Posterior cingulate gyrus (tissue), 11 donors: ENCODE measurements at regions not wholly inside any gene's neighbourhood (a gene's known extent, or its start where the extent isn't known, plus 50 kb on each side); places are given as distances from the start of the nearest gene placed in this dataset.

ENCODE experiments used
- DNase-seq, 10 donors: peaks; one replicate each; pipeline versions ENCODE4 v3.0.0 to v3.0.0-alpha.2; 2020 to 2021; ENCODE audit warnings: mixed read lengths in 3 of 10
- intact Hi-C: fragments of 100-400 bp; cut with DNase I; formaldehyde crosslinking; loops from one replicate; pipeline ENCODE4 v1.15.1; 2023

- intact Hi-C loops: no loop called here
- no peak for DNase-seq
Observed at GRCh38 chr21:18191139-18191538, 53.5 kb upstream of the CHODL start.

DNA sequence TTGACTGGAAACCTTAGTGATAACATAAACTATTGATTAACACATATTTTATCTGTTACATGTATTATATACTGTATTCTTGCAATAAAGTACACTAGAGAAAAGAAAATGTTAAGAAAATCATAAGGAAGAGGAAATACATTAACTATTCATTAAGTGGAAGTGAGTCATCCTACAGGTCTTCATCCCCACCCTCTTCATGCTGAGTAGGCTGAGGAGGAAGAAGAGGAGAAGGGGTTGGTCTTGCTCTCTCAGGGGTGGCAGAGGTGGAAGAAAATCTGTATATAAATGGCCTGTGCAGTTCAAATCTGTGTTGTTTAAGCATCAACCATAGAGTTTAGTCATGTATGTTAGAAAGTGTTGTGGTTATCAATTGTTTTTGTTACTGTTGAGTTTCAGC lies 66.1 kb upstream of the CHODL start:
- DNase-seq: no peak
- intact Hi-C loops: no loop called here

- no peak for DNase-seq
- intact Hi-C loops: no loop called here
Observed at GRCh38 chr21:18174370-18174769, 70.3 kb upstream of the CHODL start.

- DNase-seq: no peak
- intact Hi-C loops: no loop called here
Observed at GRCh38 chr21:18170829-18171228, 73.8 kb upstream of the CHODL start.

DNA sequence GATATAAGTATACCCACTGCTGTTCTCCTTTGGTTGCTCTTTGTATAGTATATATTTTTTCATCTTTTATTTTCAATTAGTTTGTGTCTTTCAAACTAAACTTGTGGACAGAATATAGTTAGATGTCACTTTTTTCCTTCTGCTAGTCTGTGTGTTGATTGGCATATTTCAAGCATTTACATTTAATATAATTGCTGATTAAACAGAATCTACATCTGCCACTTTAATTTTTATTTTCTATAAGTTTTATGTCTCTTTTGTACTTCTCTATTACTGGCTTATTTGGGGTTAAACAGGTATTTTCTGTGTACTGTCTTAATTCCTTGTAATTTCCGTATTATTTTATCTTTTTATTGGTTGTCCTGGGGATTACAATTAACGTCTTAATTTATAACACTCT lies 74.4 kb upstream of the CHODL start:
- intact Hi-C loops: no loop called here
- DNase-seq: no peak

DNA sequence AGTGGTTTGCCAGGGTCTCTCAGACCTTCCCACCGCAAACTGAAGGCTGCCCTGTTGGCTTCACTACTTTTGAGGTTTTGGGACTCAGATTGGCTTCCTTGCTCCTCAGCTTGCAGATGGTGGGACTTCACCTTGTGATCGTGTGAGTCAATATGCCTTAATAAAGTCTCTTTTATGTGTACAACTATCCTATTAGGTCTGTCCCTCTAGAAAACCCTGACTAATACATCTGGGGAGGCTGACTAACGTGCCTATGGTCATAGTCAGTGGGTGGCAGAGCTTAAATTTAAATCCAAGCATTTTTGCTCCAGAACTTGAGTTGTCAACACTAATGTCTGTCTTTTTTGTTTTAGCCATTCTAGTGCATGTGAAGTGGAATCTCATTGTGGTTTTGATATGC lies 76.5 kb upstream of the CHODL start:
- intact Hi-C loops: no loop called here
- no peak for DNase-seq

DNA sequence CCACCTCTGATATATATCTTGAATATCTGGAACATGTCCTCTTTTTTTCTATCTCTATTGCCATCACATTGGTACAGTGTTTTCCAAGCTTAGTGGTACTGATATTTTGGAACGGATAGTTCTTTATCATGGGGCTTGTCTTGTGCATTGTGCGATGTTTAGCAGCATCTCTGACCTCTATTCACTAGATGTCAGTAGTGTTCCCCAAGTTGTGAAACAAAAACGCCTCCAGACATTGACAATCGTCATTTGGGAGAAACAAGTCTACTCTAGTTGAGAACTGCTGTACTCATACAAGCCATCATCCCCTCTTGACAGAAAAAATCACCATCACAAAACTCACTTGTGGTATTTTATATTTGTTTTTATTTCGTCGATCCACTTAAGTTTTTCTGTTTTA lies 79.7 kb upstream of the CHODL start:
- DNase-seq: no peak
- intact Hi-C loops: no loop called here

- DNase-seq: no peak
- intact Hi-C loops: no loop called here
Observed at GRCh38 chr21:18164483-18164882, 80.2 kb upstream of the CHODL start.

DNA sequence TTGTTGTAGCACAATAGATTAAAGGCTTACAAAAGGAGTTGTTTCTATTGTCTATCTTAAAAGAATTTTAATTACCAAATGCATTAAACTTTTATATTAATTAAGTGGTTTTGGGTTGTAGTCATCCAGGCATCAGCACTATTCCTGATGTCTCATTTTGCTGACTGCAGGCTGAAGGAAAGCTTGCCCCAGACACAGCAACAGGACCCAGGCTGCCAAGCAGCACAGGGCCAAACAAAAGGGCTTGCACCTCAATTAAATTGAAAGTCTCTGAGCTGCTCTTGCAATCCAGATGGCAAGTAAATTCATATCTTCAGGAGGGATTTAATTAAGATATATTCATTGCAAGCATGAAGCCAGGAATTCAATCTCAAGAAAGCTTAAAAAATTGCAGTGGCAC lies 80.7 kb upstream of the CHODL start:
- intact Hi-C loops: no loop called here
- no peak for DNase-seq

- no peak for DNase-seq
- intact Hi-C loops: no loop called here
Observed at GRCh38 chr21:18161841-18162240, 82.8 kb upstream of the CHODL start.

DNA sequence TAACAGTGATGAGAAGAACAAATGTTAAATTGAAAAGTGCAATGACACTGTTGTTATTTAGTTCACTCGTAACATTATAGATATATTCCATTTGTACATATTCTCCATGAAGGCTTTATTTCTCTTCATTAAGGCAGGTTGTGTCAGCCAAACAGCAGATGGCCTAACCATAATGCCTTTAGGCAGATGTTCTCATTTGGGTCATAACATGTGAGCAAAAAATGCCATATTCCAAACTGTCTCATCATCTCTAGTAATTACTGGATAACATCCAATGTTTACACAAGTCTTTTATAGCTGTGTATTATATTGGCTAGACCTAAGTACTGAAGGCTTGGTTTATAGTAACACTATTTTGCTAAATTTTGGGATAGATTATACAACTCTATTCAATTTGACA lies 87.2 kb upstream of the CHODL start:
- no peak for DNase-seq
- intact Hi-C loops: no loop called here

GRCh38 chr21:18155508-18156193 lies 89.0 kb upstream of the CHODL start:
- DNase-seq: no peak
- intact Hi-C loops: no loop called here

DNA sequence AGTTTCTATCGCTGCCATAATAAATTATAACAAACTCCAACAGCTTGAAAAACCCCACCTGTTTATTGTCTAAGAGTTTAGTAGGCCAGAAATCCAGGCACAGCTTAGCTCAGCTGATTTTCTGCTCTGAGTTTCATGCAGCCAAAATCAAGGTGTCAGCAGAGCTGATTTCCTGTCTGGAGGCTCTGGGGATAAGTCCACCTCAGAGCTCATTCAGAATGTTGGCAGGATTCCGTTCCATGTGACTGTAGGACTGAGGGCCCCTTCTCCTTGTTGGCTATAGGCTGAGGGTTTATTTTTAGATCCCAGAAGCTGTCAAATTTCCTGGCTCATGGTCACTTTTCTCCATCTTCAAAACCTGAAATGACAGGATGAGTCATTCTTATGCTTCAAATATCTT lies 91.6 kb upstream of the CHODL start:
- intact Hi-C loops: no loop called here
- DNase-seq: no peak

DNA sequence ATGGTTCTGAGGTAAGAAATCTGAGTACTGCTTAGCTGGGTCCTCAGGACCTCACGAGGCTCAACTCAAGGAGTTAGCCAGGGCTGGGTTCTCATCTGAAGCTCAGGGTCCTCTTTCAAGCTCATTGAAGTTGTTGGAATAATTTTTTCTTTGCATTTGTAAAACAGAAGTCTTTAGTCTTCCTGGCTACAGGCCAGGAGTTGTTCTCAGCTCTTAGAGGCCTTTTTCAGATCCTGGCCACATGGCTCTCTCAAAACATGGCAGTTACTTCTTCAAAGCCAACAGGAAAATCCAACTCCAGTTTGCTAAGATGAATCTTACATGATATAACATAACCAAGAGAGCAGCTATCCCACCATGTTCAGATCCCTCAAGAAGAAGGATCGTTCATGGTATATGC lies 92.3 kb upstream of the CHODL start:
- DNase-seq: no peak
- intact Hi-C loops: no loop called here

DNA sequence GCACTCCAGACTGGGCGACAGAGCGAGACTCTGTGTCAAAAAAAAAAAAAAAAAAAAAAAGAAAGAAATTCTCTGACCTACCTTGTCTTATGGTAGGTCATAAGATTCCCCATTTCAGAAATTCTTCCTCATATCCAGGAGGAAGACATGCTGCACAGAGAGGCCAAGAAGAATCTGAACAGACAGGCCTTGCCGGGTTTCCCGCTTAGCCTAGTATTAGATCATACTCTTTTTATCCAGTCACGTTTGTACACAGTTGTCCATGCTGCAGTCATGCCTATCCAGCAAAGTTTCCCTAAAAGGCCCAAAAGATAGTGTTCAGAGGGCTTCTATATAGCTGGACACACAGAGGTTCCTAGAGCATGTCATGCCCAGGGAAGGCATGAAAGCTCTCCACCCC lies 93.6 kb upstream of the CHODL start:
- DNase-seq: no peak
- intact Hi-C loops: no loop called here

DNA sequence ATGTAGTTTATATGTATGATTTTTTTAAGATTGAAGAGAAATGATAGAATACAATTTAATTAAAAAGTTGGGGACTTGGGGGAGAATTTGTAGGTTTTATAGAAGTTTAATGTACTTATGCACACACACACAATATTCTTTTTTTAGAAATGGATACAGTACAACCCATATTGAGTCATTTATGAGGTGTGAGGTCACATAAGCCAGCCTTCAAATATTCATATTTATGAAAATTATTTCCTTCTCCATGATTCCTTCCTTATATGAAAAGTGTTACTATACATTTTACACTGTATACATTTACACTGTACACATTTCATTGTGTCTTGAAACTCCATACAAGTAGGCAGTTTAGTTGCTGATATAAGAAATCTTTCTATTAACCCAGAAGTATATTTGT lies 96.2 kb upstream of the CHODL start:
- intact Hi-C loops: no loop called here
- no peak for DNase-seq

DNA sequence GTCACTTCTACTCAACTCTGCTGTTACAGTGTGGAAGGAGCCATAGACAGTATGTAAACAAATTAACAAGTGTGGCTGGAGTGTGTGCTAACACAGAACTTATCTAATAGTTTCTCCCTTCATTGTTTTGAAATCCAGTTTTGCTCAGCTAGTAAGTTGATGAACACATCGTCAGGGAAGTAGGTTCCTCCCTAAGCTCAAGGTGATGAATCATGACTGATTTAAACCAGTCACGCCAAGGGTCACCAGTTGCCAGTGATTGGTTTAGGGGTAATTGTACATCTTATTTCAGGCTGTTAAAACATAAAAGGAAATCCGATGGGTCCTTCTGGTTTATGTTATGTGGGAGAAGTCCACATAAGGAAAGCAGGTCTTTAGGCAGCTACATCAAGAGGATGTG lies 97.0 kb upstream of the CHODL start:
- intact Hi-C loops: no loop called here

DNA sequence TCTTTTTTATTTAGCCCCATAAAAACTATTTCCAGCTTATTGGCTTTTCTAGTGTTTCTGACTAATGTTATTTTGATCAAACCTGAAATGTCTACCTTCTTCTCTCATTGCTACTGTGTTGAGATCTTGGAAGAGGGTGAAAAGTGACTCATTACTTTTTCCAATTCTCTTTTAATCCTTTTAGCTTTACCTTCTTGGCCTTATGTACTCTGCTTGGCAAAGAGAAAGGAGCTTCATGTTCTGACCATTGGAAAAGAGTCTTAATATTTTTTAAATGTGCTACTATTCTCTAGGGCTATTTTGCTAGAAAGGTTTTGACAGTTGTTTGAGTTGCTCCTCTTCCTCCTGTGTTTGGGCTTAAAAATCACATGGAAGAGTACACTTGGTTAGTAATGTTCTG lies 97.8 kb upstream of the CHODL start:
- no peak for DNase-seq
- intact Hi-C loops: no loop called here

More for the DNA sequence above, 97.0 kb upstream of the CHODL start:
- no peak for DNase-seq

DNA sequence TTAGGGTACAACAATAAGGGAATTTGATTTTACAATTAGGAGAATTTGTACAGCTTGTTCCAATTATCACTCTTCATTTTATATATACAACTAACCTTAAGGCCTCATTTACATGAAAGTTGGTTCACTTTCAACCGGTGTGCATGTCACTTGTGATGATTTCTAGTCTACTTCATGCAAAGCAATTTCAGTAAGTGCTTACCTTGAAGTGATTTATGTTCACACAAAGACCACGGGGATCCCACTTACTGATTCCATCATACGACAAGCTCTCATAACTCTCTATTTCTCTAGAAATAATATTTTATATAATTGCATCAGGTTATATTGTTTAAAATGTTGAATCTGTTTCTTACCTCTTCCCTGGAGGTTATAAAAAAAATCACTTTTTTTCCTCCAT lies 100.3 kb upstream of the CHODL start:
- intact Hi-C loops: no loop called here
- DNase-seq: no peak

- intact Hi-C loops: no loop called here
- no peak for DNase-seq
Observed at GRCh38 chr21:18142655-18143054, 102.0 kb upstream of the CHODL start.

- no peak for DNase-seq
- intact Hi-C loops: no loop called here
Observed at GRCh38 chr21:18138507-18138906, 106.1 kb upstream of the CHODL start.

GRCh38 chr21:18129526-18129925 lies 115.1 kb upstream of the CHODL start:
- intact Hi-C loops: no loop called here
- no peak for DNase-seq

DNA sequence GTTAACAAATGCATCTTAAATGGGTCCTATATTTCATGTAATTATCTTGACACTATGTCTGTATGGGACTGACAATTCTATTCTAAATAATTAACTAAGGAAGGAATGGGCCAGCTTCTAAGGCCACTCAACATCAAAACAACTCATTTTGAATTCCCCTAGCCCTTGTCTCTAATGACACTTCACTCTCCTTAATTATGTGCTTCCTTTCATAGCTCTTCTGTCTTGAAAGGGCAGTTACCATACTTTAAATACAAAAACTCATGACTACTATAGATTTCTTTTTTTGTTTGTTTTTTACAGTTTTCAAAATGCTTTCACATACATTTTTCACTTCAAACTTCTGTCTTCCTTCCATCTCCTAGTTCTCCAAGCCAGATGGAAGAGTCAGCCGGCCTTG lies 126.1 kb upstream of the CHODL start:
- intact Hi-C loops: no loop called here
- DNase-seq: no peak
